ENCODE measurements at regions not wholly inside any gene's neighbourhood (a gene's known extent, or its start where the extent isn't known, plus 50 kb on each side); places are given as distances from the start of the nearest gene placed in this dataset.
A peak's percentile ranks its signal among the peaks of the same experiment; 100 is the strongest.

GRCh38 chr1:164263540-164263939 is 295.4 kb upstream of the PBX1 start:
- no peak for DNase-seq (ENCODE audit: low spot score)

GRCh38 chr1:164265232-164265631 is 293.8 kb upstream of the PBX1 start:
- DNase-seq (ENCODE audit: low spot score): peak; percentile 33

- no peak for DNase-seq (ENCODE audit: low spot score)
These were observed 286.8 kb upstream of the PBX1 start for GRCh38 chr1:164272156-164272555.

GRCh38 chr1:164296172-164296571 is 262.8 kb upstream of the PBX1 start:
- peak; percentile 24 for DNase-seq (ENCODE audit: low spot score)

- no peak for DNase-seq (ENCODE audit: low spot score)
These were observed 250.9 kb upstream of the PBX1 start for GRCh38 chr1:164308101-164308500.

- DNase-seq (ENCODE audit: low spot score): no peak
These were observed 248.8 kb upstream of the PBX1 start for GRCh38 chr1:164310166-164310565.

GRCh38 chr1:164311377-164311776 is 247.6 kb upstream of the PBX1 start:
- DNase-seq (ENCODE audit: low spot score): peak; percentile 35

- DNase-seq (ENCODE audit: low spot score): peak; percentile 28
These were observed 237.9 kb upstream of the PBX1 start for GRCh38 chr1:164320790-164321731.

- DNase-seq (ENCODE audit: low spot score): no peak
These were observed 233.2 kb upstream of the PBX1 start for GRCh38 chr1:164325786-164326185.

GRCh38 chr1:164333387-164333786 is 225.6 kb upstream of the PBX1 start:
- DNase-seq (ENCODE audit: low spot score): no peak

GRCh38 chr1:164337394-164337793 is 221.6 kb upstream of the PBX1 start:
- DNase-seq (ENCODE audit: low spot score): peak; percentile 66

- no peak for DNase-seq (ENCODE audit: low spot score)
These were observed 221.1 kb upstream of the PBX1 start for GRCh38 chr1:164337885-164338284.

GRCh38 chr1:164343189-164343588 is 215.8 kb upstream of the PBX1 start:
- DNase-seq (ENCODE audit: low spot score): no peak

- no peak for DNase-seq (ENCODE audit: low spot score)
These were observed 211.0 kb upstream of the PBX1 start for GRCh38 chr1:164347980-164348379.

GRCh38 chr1:164356511-164356910 is 202.5 kb upstream of the PBX1 start:
- DNase-seq (ENCODE audit: low spot score): no peak

- no peak for DNase-seq (ENCODE audit: low spot score)
These were observed 198.7 kb upstream of the PBX1 start for GRCh38 chr1:164360265-164360664.

GRCh38 chr1:164361927-164362326 is 197.1 kb upstream of the PBX1 start:
- no peak for DNase-seq (ENCODE audit: low spot score)

- DNase-seq (ENCODE audit: low spot score): no peak
These were observed 195.0 kb upstream of the PBX1 start for GRCh38 chr1:164363980-164364379.

- DNase-seq (ENCODE audit: low spot score): no peak
These were observed 193.0 kb upstream of the PBX1 start for GRCh38 chr1:164366014-164366413.

GRCh38 chr1:164369698-164370365 is 189.2 kb upstream of the PBX1 start:
- no peak for DNase-seq (ENCODE audit: low spot score)

- no peak for DNase-seq (ENCODE audit: low spot score)
These were observed 178.1 kb upstream of the PBX1 start for GRCh38 chr1:164380893-164381292.

- no peak for DNase-seq (ENCODE audit: low spot score)
These were observed 176.6 kb upstream of the PBX1 start for GRCh38 chr1:164382384-164382783.

- DNase-seq (ENCODE audit: low spot score): no peak
These were observed 174.7 kb upstream of the PBX1 start for GRCh38 chr1:164384262-164384661.

Data from umbilical cord (tissue), 1 donor.